Activated CD8-positive, alpha-beta memory T cell treated with anti-CD3 and anti-CD28 coated beads, Interleukin-2, amount 50 U/mL, for 24 hours (primary cell): ENCODE measurements at regions not wholly inside any gene's neighbourhood (a gene's known extent, or its start where the extent isn't known, plus 50 kb on each side); places are given as distances from the start of the nearest gene placed in this dataset.
"Not testable (repeated sequence)": the region's sequence is repeated elsewhere in the genome, so short reads cannot be mapped to it uniquely, and the experiment has no call there.

Source experiments
- DNase-seq: peaks from one replicate; pipeline ENCODE4 v3.0.0-alpha.2; 2020; ENCODE audit errors: extremely low read depth

DNA sequence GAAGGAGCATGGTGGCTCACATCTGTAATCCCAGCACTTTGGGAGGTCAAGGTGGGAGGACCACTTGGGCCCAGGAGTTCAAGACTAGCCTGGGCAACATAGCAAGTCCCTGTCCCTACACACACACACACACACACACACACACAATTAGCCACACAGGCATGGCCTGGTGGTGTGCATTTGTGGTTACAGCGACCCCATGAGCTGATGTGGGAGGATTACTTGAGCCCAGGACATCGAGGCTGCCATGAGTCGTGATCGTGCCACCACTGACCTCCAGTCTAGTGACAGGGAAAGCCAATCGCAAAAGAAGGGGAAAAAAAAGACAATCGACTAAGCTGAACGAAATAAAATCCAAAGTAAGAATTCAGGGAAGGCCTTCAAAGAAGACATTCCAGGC is 67.9 kb downstream of the TBX3 start:
- no peak for DNase-seq

- DNase-seq = no peak
Measured at GRCh38 chr12:114614040-114614439, 69.9 kb downstream of the TBX3 start.

DNA sequence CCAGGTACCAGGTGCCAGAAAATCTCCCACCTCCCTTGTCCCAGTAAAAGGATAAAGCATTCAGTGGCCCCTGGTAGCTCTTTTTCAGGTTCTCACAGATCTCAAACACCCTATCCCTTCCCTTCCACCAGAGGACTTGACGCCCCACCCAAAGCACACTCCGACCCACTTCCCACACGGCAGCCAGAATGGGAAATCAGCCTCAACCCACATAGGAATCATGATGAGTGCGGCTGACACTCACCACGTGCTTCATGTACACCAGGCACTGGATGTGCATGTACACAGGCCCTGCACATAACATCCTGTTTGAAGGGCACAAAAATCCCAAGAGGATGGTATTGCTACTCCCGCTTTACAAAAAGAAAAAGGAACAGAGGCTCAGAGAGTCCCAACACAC is 71.9 kb downstream of the TBX3 start:
- DNase-seq = no peak

DNA sequence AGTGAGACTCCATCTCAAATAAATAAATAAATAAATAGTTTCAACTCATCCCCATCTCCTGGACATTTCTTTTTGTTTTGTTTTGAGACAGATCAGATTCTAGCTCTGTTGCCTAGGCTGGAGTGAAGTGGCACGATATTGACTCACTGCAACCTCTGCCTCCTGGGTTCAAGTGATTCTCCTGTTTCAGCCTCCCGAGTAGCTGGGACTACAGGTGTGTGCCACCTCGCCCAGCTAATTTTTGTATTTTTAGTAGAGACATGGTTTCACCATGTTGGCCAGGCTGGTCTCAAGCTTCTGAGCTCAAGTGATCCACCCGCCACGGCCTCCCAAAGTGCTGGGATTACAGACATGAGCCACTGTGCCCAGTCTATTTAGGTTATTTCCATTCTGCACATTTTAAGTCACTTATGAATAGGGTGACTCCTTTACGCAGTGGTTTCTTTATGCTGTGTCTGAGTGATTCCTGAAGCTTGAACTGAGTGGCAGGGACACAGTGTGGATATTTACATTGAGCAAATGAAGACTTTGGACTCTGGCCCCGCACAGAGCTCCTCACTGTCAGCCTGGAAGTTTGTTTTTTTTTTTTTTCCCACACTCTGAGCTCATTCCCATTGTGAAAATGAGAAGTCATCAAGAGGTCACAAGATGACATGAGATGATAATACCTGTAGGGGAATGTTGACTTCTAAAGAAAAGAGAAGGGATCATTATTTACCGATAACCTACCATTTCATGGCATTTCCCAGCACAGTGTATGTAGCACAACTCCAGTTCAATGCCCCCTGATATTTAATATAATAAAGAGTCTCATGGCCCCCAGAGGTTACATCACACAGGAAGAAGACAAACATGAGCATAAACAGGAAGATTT is 72.6 kb downstream of the TBX3 start:
- DNase-seq = no peak

GRCh38 chr12:114608509-114608908 is 75.5 kb downstream of the TBX3 start:
- no peak for DNase-seq

- no peak for DNase-seq
Measured at GRCh38 chr12:114605918-114606317, 78.1 kb downstream of the TBX3 start.

DNA sequence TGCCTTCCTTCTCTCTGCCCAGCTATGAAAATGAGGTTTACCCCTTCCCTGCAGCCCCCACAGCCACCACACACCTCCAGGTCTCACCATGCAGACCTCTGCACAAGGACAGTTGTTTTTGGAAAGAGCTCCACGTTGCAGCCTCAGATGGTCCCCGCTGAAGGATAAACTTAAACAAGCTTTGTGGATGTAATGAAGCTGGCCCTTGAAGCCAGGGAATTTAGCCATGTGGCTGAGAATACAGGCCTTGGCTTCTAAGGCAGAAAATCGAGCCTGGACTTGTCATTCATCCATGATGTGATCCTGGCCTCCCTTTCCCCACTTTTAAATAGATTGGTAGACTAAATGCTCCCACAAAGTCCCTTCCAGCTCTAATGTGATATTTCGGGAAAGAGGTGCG is 79.4 kb downstream of the TBX3 start:
- DNase-seq = no peak

DNA sequence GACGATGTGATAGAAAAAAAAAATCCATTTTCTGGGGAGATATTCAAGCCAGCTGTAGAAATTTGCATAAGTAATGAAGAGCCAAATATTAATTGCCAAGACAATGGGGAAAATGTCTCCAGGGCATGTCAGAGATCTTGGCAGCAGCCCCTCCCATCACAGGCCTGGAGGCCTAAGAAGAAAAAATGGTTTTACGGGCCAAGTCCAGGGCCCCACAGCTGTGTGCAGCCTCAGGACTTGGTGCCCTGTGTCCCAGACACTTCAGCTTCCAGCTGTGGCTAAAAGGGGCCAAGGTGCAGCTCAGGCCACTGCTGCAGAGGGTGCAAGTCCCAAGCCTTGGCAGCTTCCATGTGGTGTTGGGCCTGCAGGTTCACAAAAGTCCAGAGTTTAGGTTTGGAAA is 83.4 kb downstream of the TBX3 start:
- not testable (repeated sequence) for DNase-seq

DNA sequence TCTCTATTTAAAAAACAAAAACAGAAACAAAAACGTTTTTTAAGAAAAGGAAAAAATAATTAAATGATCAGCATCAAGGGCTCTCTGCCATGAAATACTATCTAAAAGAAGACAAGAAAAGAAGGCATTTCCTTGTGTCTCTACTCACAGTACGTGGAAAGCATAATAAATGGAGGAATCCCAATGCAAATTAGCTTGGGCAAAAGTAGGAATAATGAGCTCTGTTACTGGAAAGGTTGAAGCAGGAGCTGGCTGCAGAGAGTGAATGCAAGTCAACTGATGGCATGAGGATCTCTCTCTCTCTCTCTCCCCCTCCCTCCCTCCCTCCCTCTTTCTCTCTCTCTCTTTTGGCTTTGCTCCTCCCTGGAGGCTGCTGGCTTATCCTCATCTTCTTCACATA is 85.9 kb downstream of the TBX3 start:
- no peak for DNase-seq

DNA sequence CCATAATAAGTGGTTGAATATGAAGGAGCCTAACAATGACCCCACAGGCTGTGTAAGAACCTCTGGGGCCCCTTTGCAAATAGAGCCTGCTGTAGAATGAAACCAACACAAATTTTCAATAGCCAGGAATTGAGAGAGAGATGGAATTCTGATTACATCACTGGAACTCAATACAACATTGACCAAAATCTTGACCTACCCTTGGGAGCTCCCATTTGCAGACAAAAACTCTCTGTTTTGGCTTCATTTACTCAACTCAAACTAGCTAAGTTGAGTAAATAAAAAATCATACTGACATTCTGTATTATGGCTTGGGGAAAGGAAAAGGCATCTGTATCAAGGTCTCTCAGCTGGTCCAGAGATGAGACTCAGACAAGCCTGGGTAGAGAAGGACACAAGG is 91.0 kb downstream of the TBX3 start:
- no peak for DNase-seq

DNA sequence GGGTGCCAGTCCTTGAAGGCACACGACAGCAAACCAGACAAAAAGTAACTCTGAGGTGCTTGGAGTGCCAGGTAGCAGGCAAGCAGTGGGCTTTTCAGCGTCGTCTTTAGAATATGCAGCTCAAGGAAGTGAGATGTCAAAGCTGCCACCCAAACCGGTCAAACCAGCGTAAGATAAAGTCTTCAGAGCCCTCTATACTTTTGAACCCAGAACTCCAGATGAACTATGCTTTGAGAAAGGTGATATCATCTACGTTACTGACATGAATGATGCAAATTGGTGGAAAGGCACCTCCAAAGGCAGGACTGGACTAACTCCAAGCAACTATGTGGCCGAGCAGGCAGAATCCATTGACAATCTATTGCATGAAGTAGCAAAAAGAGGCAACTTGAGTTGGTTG is 95.9 kb downstream of the TBX3 start:
- DNase-seq = no peak

DNA sequence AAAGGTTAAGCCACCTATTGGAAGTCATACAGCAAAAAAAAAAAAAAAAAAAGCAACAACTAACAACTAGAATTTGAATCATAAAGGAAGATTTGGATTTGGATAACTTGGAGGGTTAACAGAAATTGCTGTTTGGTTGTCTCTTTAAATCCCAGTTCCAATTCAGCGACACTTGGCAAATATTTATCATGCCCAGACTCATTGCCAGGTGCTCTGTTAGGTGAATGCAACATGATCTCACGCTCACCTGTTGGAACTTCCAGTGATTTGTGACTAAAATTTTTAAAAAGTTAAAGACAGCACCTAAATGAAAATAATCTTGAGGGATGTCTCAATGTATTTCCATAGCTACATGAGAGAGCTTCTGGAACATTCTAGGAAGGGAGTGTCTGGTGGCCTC is 103.7 kb downstream of the TBX3 start:
- DNase-seq = no peak

- no peak for DNase-seq
Measured at GRCh38 chr12:114579389-114579788, 104.6 kb downstream of the TBX3 start.

DNA sequence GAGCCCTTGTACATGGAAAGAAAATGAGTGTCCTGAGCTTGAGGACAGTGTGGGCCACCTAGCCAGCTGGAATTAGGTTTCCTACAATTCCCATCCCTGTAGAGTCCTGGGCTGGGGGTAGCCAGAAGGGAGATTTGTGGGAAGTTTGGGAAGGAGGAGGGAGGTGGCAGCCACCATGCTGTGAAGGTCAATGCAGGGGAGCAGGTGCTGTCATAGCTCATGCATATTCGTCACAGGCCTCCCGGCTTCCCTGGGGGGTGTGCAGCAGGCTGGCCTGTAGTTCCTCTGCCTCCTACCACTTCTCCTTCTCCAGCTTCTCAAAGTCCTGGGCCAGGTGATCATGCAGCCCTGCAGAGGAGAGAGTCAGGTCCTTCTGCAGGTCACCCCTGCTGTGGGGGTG is 121.3 kb downstream of the TBX3 start:
- no peak for DNase-seq

DNA sequence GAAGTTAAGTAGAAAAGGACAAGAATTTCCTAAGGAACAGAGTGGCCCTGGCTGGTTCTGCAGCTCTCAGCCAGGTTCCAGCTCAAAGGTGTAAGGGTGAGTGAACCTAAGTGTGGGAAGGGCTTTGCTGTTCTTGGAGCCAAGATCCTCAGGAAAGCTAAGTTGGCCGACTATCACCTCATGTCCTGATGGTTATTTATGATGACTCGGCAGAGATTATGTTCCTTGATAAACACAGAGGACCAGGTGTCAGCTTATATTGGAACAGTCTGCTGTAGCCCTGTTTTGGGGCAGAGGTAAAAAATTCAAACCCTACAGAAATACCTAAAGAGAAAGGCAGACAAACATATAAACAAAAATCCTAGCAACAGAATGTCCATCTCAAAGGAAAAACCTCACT is 128.5 kb downstream of the TBX3 start:
- DNase-seq = no peak

DNA sequence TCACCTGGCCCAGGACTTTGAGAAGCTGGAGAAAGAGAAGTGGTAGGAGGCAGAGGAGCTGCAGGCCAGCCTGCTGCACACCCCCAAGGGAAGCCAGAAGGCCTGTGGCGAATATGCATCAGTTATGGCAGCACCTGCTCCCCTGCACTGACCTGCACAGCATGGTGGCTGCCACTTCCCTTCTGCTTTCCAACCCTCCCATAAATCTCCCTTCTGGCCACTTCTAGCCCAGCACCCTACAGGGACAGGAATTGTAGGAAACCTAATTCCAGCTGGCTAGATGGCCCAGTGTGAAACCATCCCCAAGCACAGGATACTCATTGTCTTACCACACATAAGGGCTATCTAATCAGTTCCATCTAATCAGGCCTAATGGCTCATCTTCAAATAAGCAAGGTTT is 136.3 kb downstream of the TBX3 start:
- no peak for DNase-seq

- no peak for DNase-seq
Measured at GRCh38 chr12:114530417-114530816, 124.5 kb upstream of the TBX5 start.

DNA sequence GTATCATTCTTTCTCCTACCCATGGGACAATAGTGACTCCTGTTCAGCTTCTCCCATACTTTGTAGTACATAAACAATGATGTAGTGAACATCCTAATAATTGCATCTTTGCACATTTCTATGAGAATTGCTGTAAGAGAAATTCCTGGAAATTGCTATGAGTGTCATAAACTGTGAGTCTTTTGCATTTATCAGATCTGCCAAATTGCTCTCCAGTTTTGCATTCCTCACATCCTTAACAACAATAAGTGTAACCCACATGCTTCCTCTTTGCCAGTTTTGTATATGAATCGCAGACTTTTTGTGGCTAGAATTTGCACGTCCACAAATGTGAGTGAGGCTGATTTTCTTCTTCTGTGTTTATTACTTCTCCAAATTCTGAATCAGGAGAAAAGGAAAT is 124.0 kb upstream of the TBX5 start:
- DNase-seq = no peak

DNA sequence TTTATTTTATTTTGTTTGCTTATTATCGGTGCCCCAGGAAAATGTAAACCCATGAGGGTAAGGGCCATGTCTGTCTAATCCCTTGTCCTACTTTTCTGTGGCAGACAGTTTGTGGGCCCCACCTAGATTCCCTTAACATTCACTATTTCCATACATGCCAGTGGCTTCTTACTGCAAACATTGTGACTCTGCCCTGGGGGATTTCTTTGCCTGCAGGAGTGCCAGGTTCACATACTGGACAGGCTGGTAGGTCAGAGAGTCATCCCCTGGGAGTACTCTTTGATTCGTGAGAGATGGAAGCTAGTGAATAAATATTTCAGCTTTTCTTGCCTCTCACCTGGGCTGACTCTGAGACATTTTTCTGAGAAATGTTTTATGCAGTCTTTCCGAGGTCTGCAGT is 122.8 kb upstream of the TBX5 start:
- DNase-seq = no peak

- not testable (repeated sequence) for DNase-seq
Measured at GRCh38 chr12:114521160-114521559, 115.2 kb upstream of the TBX5 start.

- no peak for DNase-seq
Measured at GRCh38 chr12:114512351-114512750, 106.4 kb upstream of the TBX5 start.

DNA sequence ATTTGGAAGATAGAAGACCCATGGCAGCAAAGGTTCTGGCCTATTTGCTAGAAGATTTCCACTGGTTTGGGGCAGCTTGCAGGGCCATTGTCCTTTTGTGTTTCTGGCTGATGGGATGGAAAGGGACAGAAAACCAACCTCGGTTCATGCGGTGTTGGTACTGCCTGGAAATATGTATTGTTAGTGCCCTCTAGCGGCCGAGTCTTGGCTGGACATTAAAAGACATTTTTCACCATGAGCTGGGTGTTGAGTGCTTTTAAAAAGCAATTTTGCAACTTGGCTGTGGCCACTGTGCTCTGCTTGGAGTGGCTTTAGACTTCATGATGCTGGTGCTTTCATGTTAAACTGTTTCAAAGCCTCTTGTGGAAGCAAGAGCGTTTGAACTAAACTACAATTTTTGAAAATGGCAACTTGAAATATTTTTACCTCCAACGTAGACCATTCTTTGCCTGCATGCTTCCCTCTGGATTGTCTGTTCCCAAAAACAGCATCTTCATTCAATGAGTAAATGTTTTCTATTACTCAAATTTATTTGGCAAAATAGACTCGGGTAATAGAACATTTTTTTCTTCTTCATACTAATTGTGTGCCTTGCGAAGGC is 102.7 kb upstream of the TBX5 start:
- peak; percentile 27 for DNase-seq

DNA sequence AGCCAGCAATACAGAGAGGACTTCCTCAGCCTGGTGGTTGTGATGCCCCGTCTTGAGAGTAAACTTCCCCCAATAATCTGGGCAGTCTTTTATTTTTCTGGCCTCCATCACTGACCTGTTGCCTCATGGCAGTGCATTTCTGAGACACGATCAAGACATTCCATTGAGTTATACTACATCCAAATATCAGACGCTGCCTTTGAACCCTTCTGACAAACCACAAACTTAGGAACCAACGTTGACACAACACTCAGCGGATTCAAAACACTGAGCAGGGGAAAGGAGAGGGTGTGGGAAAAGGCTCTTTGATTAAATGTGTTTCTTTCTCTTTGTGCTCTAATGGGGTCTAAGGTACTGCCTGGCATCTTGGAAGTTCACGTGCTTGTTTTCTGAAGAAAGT is 100.7 kb upstream of the TBX5 start:
- DNase-seq = no peak

DNA sequence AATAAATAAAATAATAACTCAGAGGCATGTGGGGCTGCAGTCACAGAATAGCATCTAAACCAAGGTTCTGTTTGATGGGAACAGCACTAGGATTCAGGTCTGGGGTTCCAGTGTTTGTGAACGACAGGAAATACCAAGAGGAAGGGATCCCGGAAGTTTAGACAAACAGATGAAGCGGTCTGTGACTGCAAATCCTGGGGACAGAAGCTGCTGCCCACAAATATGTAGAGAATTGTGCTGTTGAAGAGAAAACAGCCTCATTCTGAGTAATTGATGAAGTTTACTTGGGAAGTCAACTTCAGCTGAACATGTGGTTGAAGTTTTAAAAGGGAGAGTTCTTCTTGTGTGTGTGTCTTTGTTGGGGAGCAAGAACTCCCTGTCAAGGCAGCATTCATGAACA is 98.4 kb upstream of the TBX5 start:
- DNase-seq = no peak
